ENCODE measurements at regions not wholly inside any gene's neighbourhood (a gene's known extent, or its start where the extent isn't known, plus 50 kb on each side); places are given as distances from the start of the nearest gene placed in this dataset.

- H3K9me3 ChIP-seq (ENCODE audit: low read depth, low read length): no peaks in the 10 kb centered on the region
- no peak overlapping the region for H3K9ac ChIP-seq (ENCODE audit: insufficient read length)
- TF ChIP-seq POLR2AphosphoS5 (IDR thresholded peaks at IDR 0.05; ENCODE audit: borderline replicate concordance, low read depth, low read length): no peak
- no peak for TF ChIP-seq EZH2 (IDR thresholded peaks at IDR 0.05)
- H3K27ac ChIP-seq: no peak overlapping the region
- H3K4me3 ChIP-seq: no peak overlapping the region
- H3K36me3 ChIP-seq (ENCODE audit: insufficient read depth, low read length): no peaks in the 10 kb centered on the region
- DNase-seq (ENCODE audit: low read depth, low spot score): no peak
Observed at GRCh38 chr7:106795084-106795876, 69.8 kb upstream of the PIK3CG start.

- no peak overlapping the region for H3K27ac ChIP-seq
- H3K9ac ChIP-seq (ENCODE audit: insufficient read length): no peak overlapping the region
- H3K4me3 ChIP-seq: no peak overlapping the region
- no peak for DNase-seq (ENCODE audit: low read depth, low spot score)
- no peak for TF ChIP-seq EZH2 (IDR thresholded peaks at IDR 0.05)
- no peak for TF ChIP-seq FOXP2 (optimal IDR thresholded peaks at IDR 0.05; ENCODE audit: control extremely low read depth, extremely low read length, insufficient read depth)
- no peak for TF ChIP-seq POLR2AphosphoS5 (IDR thresholded peaks at IDR 0.05; ENCODE audit: borderline replicate concordance, low read depth, low read length)
- H3K9me3 ChIP-seq (ENCODE audit: low read depth, low read length): no peaks in the 10 kb centered on the region
- no peaks in the 10 kb centered on the region for H3K36me3 ChIP-seq (ENCODE audit: insufficient read depth, low read length)
Observed at GRCh38 chr7:106795877-106796231, 69.2 kb upstream of the PIK3CG start.

GRCh38 chr7:106797937-106798336, 67.1 kb upstream of the PIK3CG start:
- Histone ChIP-seq H3K27ac (no peak overlapping the region), H3K4me3 (no peak overlapping the region), H3K9me3 (ENCODE audit: low read depth, low read length) (no peaks in the 10 kb centered on the region), H3K9ac (ENCODE audit: insufficient read length) (no peak overlapping the region), H3K36me3 (ENCODE audit: insufficient read depth, low read length) (no peaks in the 10 kb centered on the region)
- DNase-seq (ENCODE audit: low read depth, low spot score): no peak
- TF ChIP-seq POLR2AphosphoS5 (IDR thresholded peaks at IDR 0.05; ENCODE audit: borderline replicate concordance, low read depth, low read length): no peak

- Histone ChIP-seq H3K9ac (ENCODE audit: insufficient read length) (no peak overlapping the region), H3K36me3 (ENCODE audit: insufficient read depth, low read length) (no peaks in the 10 kb centered on the region), H3K9me3 (ENCODE audit: low read depth, low read length) (no peaks in the 10 kb centered on the region), H3K27ac (no peak overlapping the region), H3K4me3 (no peak overlapping the region)
- TF ChIP-seq EZH2 (IDR thresholded peaks at IDR 0.05): no peak
- no peak for TF ChIP-seq POLR2AphosphoS5 (IDR thresholded peaks at IDR 0.05; ENCODE audit: borderline replicate concordance, low read depth, low read length)
- TF ChIP-seq FOXP2 (optimal IDR thresholded peaks at IDR 0.05; ENCODE audit: control extremely low read depth, extremely low read length, insufficient read depth): no peak
- no peak for DNase-seq (ENCODE audit: low read depth, low spot score)
Observed at GRCh38 chr7:106802589-106802988, 62.5 kb upstream of the PIK3CG start.

DNA sequence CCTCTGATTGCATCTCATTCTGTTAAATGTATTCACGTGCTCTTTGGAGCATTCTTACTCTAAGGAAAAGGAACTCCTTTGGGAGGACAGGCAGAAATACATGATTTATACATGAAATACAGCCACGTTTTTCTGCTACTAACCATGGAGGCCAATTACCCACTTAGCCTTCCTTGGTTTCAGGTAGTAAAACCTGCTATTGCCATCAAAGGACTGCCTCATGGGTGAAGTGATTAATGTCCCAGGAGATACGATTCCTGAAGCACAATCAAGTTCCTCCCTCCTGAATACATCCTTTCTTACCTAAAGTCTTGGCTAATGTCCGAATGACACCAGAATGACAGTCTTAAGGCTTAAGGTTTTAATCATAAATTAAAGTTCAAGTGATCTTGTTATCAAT, 58.5 kb upstream of the PIK3CG start:
- no peak for TF ChIP-seq FOXP2 (optimal IDR thresholded peaks at IDR 0.05; ENCODE audit: control extremely low read depth, extremely low read length, insufficient read depth)
- TF ChIP-seq POLR2AphosphoS5 (IDR thresholded peaks at IDR 0.05; ENCODE audit: borderline replicate concordance, low read depth, low read length): no peak
- TF ChIP-seq EZH2 (IDR thresholded peaks at IDR 0.05): no peak
- Histone ChIP-seq H3K9ac (ENCODE audit: insufficient read length) (no peak overlapping the region), H3K27ac (no peak overlapping the region), H3K36me3 (ENCODE audit: insufficient read depth, low read length) (no peaks in the 10 kb centered on the region), H3K9me3 (ENCODE audit: low read depth, low read length) (no peaks in the 10 kb centered on the region), H3K4me3 (no peak overlapping the region)
- no peak for DNase-seq (ENCODE audit: low read depth, low spot score)

DNA sequence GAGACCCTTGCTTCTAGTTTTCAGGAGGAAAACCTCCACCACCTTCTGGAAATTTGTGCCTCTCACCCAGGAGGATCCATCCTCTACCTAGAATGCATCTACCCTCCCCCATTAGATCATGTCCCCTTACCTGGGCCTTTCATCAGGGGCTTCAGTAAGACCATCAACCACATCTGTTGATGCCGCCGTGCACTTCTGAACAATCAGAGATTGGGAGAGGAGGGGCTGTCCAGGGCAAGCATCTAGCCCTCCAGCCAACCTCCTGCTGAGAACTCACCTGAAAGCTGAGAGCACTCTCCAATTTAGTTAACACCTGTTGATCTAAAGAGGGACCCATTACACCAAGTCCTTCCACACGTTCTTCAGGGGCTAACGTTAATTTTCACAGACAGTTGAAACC, 57.6 kb upstream of the PIK3CG start:
- no peaks in the 10 kb centered on the region for H3K9me3 ChIP-seq (ENCODE audit: low read depth, low read length)
- no peak for DNase-seq (ENCODE audit: low read depth, low spot score)
- no peak for TF ChIP-seq FOXP2 (optimal IDR thresholded peaks at IDR 0.05; ENCODE audit: control extremely low read depth, extremely low read length, insufficient read depth)
- TF ChIP-seq POLR2AphosphoS5 (IDR thresholded peaks at IDR 0.05; ENCODE audit: borderline replicate concordance, low read depth, low read length): no peak
- no peak for TF ChIP-seq EZH2 (IDR thresholded peaks at IDR 0.05)
- no peaks in the 10 kb centered on the region for H3K36me3 ChIP-seq (ENCODE audit: insufficient read depth, low read length)
- H3K9ac ChIP-seq (ENCODE audit: insufficient read length): no peak overlapping the region
- H3K27ac ChIP-seq: no peak overlapping the region
- no peak overlapping the region for H3K4me3 ChIP-seq

GRCh38 chr7:106808967-106809635, 56.0 kb upstream of the PIK3CG start:
- Histone ChIP-seq H3K9me3 (ENCODE audit: low read depth, low read length) (no peaks in the 10 kb centered on the region), H3K27ac (no peak overlapping the region), H3K36me3 (ENCODE audit: insufficient read depth, low read length) (no peaks in the 10 kb centered on the region), H3K4me3 (no peak overlapping the region), H3K9ac (ENCODE audit: insufficient read length) (no peak overlapping the region)
- TF ChIP-seq FOXP2 (optimal IDR thresholded peaks at IDR 0.05; ENCODE audit: control extremely low read depth, extremely low read length, insufficient read depth): no peak
- no peak for TF ChIP-seq POLR2AphosphoS5 (IDR thresholded peaks at IDR 0.05; ENCODE audit: borderline replicate concordance, low read depth, low read length)
- no peak for TF ChIP-seq EZH2 (IDR thresholded peaks at IDR 0.05)
- DNase-seq (ENCODE audit: low read depth, low spot score): no peak

DNA sequence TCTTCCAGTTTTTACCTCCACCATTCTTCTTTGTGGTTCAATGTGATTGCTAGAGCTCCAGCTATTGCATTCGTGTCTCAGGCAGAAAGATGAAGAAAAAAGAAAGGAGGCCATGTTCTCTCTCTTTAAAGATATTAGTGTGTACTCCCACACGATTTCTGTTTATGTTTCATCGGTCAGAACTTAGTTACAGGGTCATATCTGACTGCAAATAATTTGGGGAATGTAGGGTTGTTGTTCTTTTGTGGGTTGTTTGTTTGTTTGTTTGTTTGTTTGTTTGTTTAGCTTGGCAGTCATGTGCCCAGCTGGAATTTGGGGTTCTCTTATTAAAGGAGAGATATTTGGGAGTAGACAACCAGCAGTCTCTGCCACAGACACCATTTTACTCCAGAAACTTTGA, 53.6 kb upstream of the PIK3CG start:
- no peak overlapping the region for H3K9ac ChIP-seq (ENCODE audit: insufficient read length)
- H3K36me3 ChIP-seq (ENCODE audit: insufficient read depth, low read length): no peaks in the 10 kb centered on the region
- H3K4me3 ChIP-seq: no peak overlapping the region
- H3K27ac ChIP-seq: no peak overlapping the region
- no peaks in the 10 kb centered on the region for H3K9me3 ChIP-seq (ENCODE audit: low read depth, low read length)
- TF ChIP-seq EZH2 (IDR thresholded peaks at IDR 0.05): no peak
- TF ChIP-seq FOXP2 (optimal IDR thresholded peaks at IDR 0.05; ENCODE audit: control extremely low read depth, extremely low read length, insufficient read depth): no peak
- no peak for TF ChIP-seq POLR2AphosphoS5 (IDR thresholded peaks at IDR 0.05; ENCODE audit: borderline replicate concordance, low read depth, low read length)
- no peak for DNase-seq (ENCODE audit: low read depth, low spot score)
